ENCODE measurements at regions not wholly inside any gene's neighbourhood (a gene's known extent, or its start where the extent isn't known, plus 50 kb on each side); places are given as distances from the start of the nearest gene placed in this dataset.
"Not testable (repeated sequence)": the region's sequence is repeated elsewhere in the genome, so short reads cannot be mapped to it uniquely, and the experiment has no call there.

DNA sequence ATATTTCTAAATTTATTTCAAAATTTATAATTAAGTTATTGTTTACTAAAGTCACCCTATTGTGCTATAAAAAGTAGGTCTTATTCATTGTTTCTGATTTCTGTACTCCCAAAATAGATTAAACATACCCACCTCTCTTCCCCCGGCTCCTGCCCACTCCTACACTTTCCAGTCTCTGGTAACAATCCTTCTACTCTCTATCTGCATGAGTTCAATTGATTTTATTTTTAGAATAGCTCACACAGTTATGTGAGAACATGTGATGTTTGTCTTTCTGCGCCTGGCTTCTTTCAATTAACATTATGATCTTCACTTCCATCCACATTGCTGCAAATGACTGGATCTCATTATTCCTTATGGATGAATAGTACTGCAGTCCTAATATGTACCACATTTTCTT, 269.3 kb downstream of the ACTRT1 start:
- DNase-seq = no peak

DNA sequence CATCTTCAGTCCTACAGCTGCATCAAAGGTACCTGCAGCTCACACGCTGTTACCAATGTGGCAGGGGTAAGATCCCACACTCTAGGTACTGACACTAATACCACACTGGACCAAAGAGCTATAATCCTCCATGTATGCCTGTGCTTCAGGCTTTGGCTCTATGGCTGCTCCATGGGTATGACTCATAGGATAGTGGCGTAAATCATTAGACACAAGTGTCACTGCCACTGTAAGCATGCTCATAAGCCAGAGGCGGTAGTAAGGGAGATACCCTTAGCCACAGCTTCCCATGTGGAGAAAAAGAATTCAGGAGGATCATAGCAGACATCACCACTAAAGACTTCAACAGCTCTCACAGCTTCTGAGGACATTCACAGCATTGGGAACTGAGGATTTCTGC, 287.5 kb downstream of the ACTRT1 start:
- no peak for DNase-seq

DNA sequence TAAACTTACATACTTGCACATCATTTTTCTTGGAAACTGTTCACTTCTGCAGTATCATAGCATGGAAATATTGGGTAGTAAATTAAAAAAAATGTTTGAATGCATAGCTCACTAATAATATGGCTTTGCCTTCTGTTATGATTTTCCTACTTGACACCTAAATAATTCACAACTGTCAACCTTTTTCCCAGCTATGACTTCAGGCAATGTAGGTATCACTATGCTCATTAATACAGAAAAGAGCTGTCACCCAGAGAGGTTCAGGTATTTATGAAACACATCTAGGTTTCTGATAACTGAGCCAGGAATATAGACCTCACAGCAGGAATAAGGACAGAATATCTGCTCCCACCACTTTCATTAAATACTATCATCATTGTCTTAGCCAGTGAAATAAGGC, 289.5 kb downstream of the ACTRT1 start:
- no peak for DNase-seq

DNA sequence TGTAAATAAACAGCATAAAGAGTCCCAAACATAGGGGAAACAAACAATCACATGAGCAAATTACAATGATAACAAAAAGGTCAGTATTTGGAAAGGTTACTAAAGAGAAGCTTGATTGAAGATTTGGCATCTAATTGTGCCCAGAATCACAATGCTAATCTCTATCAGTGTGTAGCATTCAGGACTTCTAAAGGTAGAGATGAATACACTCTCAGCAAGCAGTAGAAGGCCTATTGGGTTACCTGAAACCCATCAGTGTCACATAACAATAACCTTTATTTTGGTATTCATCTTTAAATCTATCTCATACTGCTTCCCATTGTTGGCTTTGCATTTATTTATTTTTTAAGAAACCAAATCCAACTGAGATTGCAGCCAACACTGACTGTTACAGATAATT, 319.5 kb downstream of the ACTRT1 start:
- no peak for DNase-seq

DNA sequence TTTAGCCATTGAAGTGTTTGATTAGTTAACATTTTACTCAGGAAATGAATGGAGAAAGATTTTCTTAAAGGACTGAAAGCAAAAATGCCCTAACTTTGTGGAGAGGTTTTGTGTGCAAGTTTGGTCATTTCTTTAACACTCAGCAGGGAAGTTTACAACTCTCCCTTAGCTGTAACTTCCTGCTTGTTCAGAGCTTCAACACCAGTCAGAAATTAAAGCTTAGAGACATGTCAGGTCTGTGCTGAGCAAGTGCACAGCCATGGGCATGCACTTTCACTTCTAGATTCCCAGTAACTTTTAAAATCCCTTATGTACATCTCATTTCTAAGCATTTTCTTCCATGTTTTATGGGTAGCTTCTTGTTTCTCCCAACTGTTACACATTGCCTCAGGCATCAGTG, 326.0 kb downstream of the ACTRT1 start:
- no peak for DNase-seq

DNA sequence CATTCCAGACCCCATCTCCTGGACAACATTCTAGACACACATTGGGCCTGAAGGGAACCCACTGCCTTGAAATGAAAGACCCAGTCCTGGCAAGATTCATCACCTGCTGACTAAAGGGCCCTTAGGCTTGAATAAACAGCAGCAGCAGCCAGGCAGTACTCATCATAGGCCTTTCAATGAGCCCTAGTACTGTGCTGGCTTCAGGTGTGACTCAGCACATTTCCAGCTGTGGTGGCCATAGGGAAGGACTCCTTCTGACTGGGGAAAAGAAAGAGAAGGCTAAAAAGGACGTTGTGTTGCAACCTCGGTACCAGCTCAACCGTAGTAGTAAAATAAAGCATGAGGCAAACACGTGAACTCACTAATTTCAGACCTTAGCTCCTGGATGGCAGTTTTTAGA, 344.0 kb downstream of the ACTRT1 start:
- DNase-seq = peak; percentile 68

DNA sequence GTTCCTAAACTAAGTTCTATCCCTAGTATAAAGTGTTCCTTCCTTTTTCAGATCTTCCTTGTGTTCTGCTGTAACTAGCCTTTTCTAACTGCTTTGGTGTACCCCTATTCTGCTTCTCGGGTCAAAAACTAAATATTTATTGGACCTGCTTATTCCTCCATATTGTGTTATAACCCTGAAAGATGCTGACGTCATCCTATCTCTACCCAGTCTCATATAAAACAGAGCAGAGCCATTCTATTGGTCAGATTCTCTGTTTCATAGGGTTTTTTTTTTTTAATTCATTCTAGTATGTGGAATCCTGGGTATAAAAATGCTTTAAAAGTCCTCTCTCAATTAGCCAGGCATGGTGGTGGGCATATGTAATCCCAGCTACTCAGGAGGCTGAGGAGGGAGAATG, 349.7 kb downstream of the ACTRT1 start:
- DNase-seq = no peak

DNA sequence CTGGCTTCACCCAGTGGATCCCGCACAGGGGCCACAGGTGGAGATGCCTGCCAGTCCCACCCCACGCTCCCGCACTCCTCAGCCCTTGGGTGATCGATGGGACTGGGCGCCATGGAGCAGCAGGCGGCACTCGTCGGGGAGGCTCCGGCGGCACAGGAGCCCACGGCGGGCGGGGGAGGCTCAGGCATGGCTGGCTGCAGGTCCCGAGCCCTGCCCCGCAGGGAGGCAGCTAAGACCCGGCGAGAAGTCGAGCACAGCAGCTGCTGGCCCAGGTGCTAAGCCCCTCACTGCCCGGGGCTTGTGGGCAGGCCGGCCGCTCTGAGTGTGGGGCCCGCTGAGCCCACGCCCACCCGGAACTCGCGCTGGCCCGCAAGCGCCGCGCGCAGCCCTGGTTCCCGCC, 389.3 kb downstream of the ACTRT1 start:
- not testable (repeated sequence) for DNase-seq

DNA sequence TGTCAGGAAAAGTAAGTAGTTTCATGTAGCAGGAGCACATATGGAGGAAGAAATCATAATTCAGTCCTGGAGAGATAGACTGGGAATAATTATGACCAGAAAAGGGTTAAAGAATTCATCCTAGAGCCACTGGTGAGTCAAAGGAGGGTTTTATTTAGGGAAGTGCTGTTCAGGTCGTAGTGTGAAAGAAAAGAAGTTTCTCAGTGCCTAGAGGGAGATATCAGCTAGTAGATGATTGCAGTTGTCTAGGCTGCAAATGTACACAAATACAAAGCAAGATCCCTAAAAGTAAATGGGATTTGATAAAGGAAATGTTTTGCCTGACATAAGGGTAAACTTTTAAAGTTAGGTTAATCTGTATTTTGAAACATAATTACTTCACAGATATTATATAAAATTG, 403.2 kb downstream of the ACTRT1 start:
- no peak for DNase-seq

DNA sequence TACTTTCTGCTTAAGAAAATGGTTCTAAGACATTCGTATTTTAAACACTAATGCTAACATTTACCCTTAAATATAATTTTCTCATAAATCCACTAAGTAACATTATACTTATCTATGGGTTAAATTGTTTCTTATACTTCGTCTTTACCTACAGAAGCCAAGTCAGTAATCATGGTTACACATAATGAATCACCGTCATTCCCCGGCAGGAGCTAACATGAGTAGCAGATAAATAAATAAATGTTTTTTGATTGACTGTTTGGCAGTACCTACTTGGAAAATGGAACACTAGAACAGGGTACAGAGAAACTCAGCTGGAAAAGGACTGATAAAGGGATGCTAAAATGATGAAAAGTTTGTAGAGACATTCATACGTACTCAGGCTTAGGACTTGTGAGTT, 430.4 kb downstream of the ACTRT1 start:
- DNase-seq = no peak

DNA sequence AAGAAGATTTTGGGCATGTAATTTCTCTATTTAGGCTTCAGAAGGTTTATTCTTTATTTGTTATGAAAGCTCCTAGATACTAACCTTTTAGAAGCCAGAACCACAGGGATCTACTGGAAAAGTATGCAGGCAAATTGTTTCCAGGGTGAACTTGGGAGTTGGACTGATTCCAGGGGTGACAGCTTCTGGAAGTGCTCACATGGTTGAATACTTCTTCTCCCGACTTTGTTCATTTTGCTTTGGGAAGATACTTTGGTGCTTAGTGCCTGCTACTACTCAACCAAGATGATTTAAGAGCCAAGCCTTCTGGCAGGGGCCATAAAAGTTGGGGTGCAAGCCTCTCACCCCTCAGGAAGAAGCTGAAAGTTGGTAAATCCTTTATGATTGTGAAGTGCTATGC, 445.6 kb downstream of the ACTRT1 start:
- DNase-seq = no peak

DNA sequence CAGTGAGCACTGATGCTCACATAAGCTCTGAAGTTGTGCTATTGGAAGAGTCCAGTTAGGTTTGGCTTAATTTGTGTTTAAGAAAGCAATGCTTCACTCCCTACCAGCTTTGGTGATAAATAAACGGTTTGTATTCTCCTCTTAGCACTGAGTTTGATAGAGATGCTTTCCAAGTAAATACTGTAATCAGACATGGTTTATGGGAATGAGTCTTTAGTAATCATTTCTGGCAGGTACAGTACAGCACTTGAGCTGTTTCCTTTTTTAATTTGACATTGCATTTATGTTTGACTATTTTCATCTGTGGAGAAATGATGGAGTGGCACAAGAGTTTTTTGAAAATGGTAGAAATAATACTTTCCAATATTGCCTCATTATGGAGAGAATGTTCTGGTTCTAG, 455.3 kb downstream of the ACTRT1 start:
- no peak for DNase-seq

DNA sequence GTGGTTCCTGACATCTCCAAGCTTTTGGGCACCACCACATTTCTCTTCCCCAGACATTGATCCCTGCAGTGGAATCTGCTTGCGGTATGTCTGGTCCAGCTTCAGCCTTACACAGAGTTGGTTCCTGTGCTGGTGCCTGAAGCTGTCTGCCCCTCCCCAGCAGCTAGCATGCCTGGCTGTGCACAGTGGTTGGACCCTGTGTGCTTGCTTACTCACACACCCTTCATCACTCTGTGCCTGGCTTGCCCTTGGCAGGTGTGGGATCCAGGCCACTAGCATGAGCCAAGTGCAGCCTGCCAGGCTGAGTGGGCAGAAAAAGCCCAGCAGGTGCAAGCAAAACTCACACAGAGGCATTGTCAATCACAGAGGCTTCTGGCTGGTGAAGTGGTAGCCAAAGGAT, 473.8 kb downstream of the ACTRT1 start:
- DNase-seq = no peak

DNA sequence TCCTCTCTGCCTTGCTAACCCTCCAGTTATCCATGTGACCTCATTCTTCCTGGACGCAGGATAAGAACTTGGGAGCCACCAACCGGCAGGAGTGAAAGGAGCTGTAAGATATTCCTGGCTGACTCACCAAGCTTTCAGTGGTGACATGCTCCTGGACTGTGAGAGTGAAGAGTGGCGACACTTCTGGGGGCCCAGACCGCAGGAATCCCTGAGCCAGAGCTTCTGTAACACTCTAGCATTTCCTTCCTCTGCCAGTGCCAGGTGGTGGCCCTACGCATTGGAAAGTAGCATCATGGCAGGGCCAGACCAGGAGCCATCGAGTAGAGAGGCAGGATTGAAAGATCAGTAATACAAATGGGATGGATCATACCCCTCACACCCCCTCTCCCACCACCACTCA, 474.3 kb downstream of the ACTRT1 start:
- no peak for DNase-seq

DNA sequence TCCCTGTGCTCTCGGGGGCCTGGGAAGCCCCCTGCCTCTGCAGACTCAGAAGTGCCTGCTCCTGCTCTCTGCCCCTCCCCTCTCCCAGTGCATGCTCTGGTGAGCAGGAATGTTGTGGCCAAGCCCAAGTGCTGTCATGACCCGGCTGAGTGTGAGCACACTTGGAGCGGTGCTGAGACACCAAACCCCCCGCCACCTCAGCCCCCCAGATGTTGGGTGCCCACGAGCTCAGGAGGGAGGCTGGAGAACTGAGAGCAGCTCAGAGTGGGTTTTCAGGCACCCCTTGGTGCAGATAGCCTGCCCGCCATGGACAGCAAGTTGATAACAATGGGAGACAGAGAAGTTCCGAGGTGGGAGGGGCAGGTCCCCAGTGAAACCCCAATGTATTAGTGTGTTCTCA, 477.4 kb downstream of the ACTRT1 start:
- DNase-seq = no peak

DNA sequence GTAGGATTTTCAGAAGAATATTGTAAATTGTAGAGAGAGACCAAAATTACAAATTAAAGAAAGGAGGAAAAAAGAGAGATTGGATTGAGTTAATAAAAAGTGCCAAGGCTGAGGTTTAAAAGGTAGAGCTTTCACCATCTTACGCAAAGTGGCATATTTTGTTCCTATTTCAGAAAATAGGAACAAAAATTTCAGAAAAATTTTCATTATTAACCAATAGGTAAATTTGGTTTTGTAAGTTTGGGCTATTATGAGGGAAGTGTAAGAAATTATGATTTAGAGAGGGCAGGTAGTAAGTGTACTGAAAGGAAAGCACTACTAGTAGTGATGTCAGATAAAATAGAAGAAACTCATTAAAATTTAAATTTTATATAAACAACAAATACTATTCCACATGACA, 479.7 kb downstream of the ACTRT1 start:
- no peak for DNase-seq

DNA sequence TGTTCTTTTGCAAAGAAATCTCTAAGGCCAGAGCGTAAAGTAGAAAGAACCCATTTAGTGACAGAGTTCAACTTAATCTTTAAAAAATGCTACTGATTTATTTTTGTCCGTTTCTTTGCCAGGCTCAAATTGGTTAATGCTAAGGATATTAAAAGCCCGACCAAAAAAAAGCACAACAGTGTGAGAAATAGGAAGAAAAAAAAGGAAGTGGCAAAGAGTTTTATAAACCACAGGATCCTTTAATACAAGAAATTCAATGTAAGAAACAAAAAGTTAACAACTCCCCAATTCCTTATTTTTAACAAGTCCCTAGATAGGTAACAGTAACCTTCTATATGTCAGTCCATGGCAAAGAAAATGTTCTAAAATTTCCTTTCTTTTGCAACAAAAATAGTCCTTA, 480.4 kb downstream of the ACTRT1 start:
- no peak for DNase-seq

DNA sequence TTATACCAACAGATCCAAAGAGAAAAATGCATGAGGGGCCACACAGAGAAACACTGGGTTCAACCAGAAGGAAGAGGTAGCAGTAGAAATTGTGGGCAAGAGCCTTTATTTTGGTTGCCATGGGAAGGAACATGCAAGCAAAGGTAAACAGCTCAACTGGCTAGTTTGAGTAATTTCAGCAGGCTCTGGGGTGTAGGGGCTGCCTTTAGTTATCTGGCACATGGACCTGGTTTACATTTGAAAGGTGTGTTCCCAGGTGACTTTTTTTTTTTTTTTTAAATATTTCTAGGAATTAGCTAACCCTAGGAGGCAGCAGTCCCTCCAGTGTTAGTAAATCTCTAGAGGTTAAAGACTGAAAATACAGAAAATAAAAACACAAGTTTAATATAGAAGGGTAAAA, 481.9 kb downstream of the ACTRT1 start:
- DNase-seq = no peak

DNA sequence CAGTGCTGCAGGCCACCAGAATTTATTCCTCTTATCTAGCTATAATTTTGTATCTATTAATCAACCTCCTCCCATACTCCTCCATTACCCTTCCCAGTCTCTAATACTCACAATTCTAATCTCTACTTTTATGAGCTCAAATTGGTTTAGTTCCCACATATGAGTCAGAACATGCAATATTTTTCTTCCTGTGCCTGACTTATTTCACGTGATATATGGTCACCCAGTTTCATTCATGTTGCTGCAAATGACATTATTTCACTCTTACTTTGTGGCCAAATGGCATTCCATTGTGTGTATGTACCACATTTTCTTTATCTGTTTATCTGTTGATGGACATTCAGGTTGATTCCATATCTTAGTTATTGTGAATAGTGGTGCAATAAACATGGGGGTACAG, 483.5 kb downstream of the ACTRT1 start:
- no peak for DNase-seq

DNA sequence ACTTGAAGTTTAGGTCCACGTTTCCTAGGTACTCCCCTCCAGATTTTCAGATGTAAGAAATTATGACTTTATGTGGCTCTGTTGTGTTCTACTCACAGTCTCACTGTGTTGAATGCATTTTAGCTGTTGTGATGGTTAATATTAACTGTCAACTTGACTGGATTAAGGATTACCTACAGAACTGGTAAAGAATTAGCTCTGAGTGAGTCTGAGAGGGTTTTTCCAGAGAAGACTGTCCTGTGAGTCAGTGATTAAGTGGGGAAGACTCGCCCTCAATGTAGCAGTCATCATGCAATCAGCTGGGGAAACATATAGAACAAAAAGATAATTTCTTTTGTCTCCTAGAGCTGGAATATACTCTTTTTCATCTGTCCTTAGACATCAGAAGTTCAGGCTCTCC, 493.4 kb downstream of the ACTRT1 start:
- no peak for DNase-seq

DNA sequence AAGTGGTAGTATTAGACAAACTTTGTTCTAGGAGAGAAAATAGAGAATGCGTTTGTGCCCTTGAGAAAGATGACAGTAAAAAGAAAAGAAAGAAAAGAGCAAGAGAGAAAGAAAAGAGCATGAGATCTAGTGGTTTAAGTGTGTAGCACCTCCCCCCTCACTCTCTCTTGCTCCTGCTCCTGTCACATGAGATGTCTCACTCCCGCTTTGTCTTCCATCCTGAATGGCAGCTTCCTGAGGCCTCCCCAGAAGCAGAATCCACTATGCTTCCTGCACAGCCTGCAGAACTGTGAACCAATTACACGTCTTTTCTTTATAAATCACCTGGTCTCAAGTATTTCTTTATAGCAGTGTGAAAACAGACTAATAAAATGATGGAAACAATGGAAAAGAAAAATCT, 499.6 kb downstream of the ACTRT1 start:
- DNase-seq = no peak

DNA sequence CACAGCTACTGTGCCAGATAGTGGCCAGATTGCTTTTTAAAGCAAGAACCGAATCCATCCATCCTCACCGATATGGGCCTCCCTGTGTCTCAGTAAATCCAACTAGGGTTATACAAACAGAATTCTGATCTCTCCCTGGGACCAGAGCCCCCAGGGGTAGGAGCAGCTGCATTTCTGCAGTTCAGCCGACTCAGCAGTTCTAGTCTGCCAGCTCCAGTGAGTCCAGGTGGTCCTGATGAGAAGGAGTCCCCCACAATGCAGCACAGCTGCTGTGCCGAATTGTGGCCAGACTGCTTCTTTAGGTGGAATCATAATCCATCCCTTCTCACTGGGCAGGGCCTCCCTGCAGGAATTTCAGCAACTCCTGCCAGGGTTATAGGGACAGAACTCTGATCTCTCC, 532.9 kb downstream of the ACTRT1 start:
- DNase-seq = no peak

DNA sequence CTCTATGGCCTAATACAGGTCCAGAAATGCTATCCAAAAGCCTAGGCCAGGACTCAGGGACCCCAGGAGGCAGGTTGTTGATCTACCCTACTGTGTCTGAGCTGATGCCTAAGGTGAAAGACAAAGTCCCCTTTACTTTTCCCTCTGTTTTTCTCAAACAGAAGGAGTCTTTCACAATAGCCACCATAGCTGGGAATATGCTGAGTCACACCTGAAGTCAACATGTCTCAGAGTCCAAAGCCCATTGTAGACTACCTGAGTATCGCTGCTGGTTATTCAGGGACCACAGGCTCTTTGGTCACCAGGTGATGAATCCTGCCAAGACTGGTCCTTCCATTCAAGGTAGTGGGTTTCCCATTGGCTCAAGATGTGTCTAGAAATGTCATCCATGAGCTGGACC, 562.2 kb downstream of the ACTRT1 start:
- no peak for DNase-seq

DNA sequence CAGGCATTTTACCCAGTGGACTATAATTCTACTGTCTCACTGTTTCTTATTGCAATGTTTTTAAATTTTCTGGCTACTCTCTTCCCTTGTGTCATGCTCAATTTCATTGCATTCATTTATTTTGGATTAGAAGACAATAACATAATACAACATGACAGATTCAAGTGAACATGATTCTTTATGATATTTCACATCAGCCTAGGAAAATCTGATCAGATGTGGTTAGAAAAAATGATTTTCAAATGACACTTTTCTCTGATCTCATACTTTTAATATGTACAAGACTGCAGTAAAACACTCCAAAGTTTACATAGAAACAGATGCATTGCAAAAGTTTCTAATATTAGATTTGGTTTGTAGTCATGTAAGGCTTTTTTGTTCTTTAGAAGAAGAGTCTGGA, 586.0 kb downstream of the ACTRT1 start:
- DNase-seq = no peak

DNA sequence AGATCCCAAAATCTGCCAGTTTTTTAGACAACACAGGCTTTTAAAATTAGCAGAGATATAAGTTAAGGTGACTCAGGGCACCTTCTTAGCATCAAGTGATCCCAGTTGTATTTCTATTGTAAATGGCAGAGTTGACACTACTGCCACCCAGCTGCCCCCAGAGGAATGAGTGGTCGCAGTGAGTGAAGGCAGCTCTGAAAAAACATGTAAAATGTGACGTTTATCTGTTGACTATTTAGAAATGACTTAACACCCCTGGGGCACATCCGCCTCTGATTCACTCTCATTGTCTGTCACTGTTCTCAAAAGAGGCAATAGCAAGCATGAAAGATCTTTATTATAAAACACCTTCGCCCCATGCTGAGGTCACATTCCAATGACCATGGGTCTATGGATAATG, 592.4 kb downstream of the ACTRT1 start:
- no peak for DNase-seq

DNA sequence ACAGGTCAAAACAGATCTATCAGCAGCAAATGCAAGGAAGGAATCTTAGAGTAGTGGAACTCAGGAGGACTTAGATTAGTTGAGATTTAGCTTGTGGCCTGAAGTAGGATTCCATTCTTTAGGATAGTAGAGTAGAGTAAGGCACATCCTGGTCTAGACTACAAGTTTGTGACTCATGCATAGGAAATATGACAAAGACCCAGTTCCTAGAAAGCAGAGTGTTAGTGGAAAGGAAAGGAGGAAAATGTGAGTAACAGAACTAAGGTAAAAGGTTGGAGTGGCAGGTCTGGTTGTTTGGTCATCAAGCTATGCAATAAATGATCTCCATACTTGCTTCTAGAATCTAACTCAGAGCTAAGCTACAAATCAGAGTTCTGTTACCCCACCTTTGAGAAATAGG, 595.0 kb downstream of the ACTRT1 start:
- DNase-seq = no peak

DNA sequence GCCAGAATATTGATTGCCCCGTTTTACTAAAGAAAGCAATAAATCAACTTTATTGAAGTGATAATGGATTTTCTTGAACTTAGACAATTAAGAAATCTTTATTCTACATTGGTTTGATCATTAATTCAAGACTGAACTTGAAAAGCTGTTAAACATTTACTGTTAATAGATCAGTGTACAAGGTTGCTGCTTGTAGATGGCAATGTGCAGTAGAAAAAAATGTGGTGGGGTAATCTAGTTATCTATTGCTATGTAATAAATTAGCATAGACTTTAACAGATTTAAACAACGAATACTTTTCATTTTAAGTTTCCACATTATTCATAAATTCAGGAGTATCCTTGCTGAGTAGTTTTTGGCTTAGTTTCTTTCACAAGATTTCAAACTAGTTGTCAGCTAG, 612.5 kb downstream of the ACTRT1 start:
- DNase-seq = no peak

All from NCI-H2029 (cell line).